Vagina (tissue), 2 donors: ENCODE measurements at regions not wholly inside any gene's neighbourhood (a gene's known extent, or its start where the extent isn't known, plus 50 kb on each side); places are given as distances from the start of the nearest gene placed in this dataset.
"Not testable (repeated sequence)": the region's sequence is repeated elsewhere in the genome, so short reads cannot be mapped to it uniquely, and the experiment has no call there.

Source experiments
- DNase-seq, 2 donors: peaks; one replicate each; pipeline ENCODE4 v3.0.0-alpha.2; 2017; ENCODE audit errors: extremely low spot score in 2 of 2
- H3K27ac ChIP-seq: fragments of 200-600 bp; sonication (generic); one replicate; pipeline ENCODE4 v1.5.1; 2019
- H3K27me3 ChIP-seq: fragments of 200-600 bp; sonication (generic); one replicate; pipeline ENCODE4 v1.5.1; 2019
- H3K36me3 ChIP-seq, 2 donors: fragments of 200-600 bp; sonication (generic); one replicate each; pipeline ENCODE4 v1.5.1; 2017 to 2019
- H3K4me1 ChIP-seq: fragments of 200-600 bp; sonication (generic); one replicate; pipeline ENCODE4 v1.5.1; 2019
- H3K4me3 ChIP-seq, 2 donors: fragments of 200-600 bp; sonication (generic); 1 replicate in 1 of 2; 2 replicates in 1 of 2; pipeline ENCODE4 v1.5.1; 2016 to 2019
- H3K9me3 ChIP-seq: fragments of 200-600 bp; sonication (generic); one replicate; pipeline ENCODE4 v1.5.1; 2019
- CTCF ChIP-seq, 3 experiments: fragments of 450-650 bp in 2 of 3; fragments of 200-600 bp in 1 of 3; sonication (generic) in 1 of 3; IDR thresholded peaks; one replicate each; pipeline ENCODE4 v1.5.1; 2017 to 2019; ENCODE audit warnings: antibody characterized with exemption in 3 of 3, mild to moderate bottlenecking in 2 of 3, moderate library complexity in 2 of 3
- POLR2A ChIP-seq, 2 donors: fragments of 450-650 bp; IDR thresholded peaks; one replicate each; pipeline ENCODE4 v1.6.1; 2017; ENCODE audit warnings: antibody characterized with exemption in 2 of 2, mild to moderate bottlenecking in 2 of 2, moderate library complexity in 2 of 2
- POLR2AphosphoS5 ChIP-seq, 2 donors: sonication (generic); formaldehyde crosslinking; IDR thresholded peaks; one replicate each; pipeline ENCODE4 v1.9.0; 2017; ENCODE audit warnings: antibody characterized with exemption in 2 of 2, mild to moderate bottlenecking in 2 of 2, low read depth in 1 of 2; ENCODE audit not compliant: insufficient read depth in 1 of 2
- intact Hi-C: fragments of 100-400 bp; cut with DNase I; formaldehyde crosslinking; loops from one replicate; pipeline ENCODE4 v1.15.1; 2023

- intact Hi-C loops: no loop called here
- H3K27ac ChIP-seq: no peak overlapping the region
Observed at GRCh38 chr9:78144663-78145377, 91.1 kb upstream of the CEP78 start.

GRCh38 chr9:78144008-78144381, 91.9 kb upstream of the CEP78 start:
- H3K4me1 ChIP-seq: no peaks in the 10 kb centered on the region
- H3K36me3 ChIP-seq: no peaks in the 10 kb centered on the region
- no peaks in the 10 kb centered on the region for H3K27me3 ChIP-seq
- H3K9me3 ChIP-seq: no peaks in the 10 kb centered on the region
- TF ChIP-seq POLR2A (IDR thresholded peaks at IDR 0.05) (no peak), CTCF (IDR thresholded peaks at IDR 0.05) (no peak), POLR2AphosphoS5 (IDR thresholded peaks at IDR 0.05; ENCODE audit: insufficient read depth in 1 of 2, low read depth in 1 of 2) (no peak)
- H3K27ac ChIP-seq: no peak overlapping the region
- intact Hi-C loops: no loop called here
- no peak for DNase-seq
- H3K4me3 ChIP-seq: no peak overlapping the region

More at GRCh38 chr9:78144663-78145377, 91.1 kb upstream of the CEP78 start:
- no peaks in the 10 kb centered on the region for H3K9me3 ChIP-seq
- no peak for DNase-seq
- no peak overlapping the region for H3K4me3 ChIP-seq
- no peaks in the 10 kb centered on the region for H3K27me3 ChIP-seq
- H3K36me3 ChIP-seq: no peaks in the 10 kb centered on the region
- H3K4me1 ChIP-seq: no peaks in the 10 kb centered on the region
- TF ChIP-seq CTCF (IDR thresholded peaks at IDR 0.05) (no peak), POLR2AphosphoS5 (IDR thresholded peaks at IDR 0.05; ENCODE audit: insufficient read depth in 1 of 2, low read depth in 1 of 2) (no peak), POLR2A (IDR thresholded peaks at IDR 0.05) (no peak)

GRCh38 chr9:78143281-78144007, 92.4 kb upstream of the CEP78 start:
- intact Hi-C loops: no loop called here
- no peak overlapping the region for H3K27ac ChIP-seq
- no peak overlapping the region for H3K4me3 ChIP-seq
- TF ChIP-seq POLR2AphosphoS5 (IDR thresholded peaks at IDR 0.05; ENCODE audit: insufficient read depth in 1 of 2, low read depth in 1 of 2) (no peak), POLR2A (IDR thresholded peaks at IDR 0.05) (no peak), CTCF (IDR thresholded peaks at IDR 0.05) (no peak)
- no peaks in the 10 kb centered on the region for H3K9me3 ChIP-seq
- H3K27me3 ChIP-seq: no peaks in the 10 kb centered on the region
- no peaks in the 10 kb centered on the region for H3K36me3 ChIP-seq
- DNase-seq: no peak
- no peaks in the 10 kb centered on the region for H3K4me1 ChIP-seq

GRCh38 chr9:78142264-78142663, 93.6 kb upstream of the CEP78 start:
- H3K36me3 ChIP-seq, H3K9me3 ChIP-seq, H3K4me1 ChIP-seq, intact Hi-C loops, H3K27me3 ChIP-seq, H3K4me3 ChIP-seq, H3K27ac ChIP-seq, DNase-seq: not testable (repeated sequence)

GRCh38 chr9:78133751-78134150, 102.1 kb upstream of the CEP78 start:
- intact Hi-C loops: no loop called here
- H3K4me1 ChIP-seq: no peaks in the 10 kb centered on the region
- TF ChIP-seq CTCF (IDR thresholded peaks at IDR 0.05) (no peak), POLR2AphosphoS5 (IDR thresholded peaks at IDR 0.05; ENCODE audit: insufficient read depth in 1 of 2, low read depth in 1 of 2) (no peak), POLR2A (IDR thresholded peaks at IDR 0.05) (no peak)
- no peak overlapping the region for H3K4me3 ChIP-seq
- H3K9me3 ChIP-seq: no peaks in the 10 kb centered on the region
- DNase-seq: no peak
- no peaks in the 10 kb centered on the region for H3K27me3 ChIP-seq
- H3K27ac ChIP-seq: no peak overlapping the region
- H3K36me3 ChIP-seq: no peaks in the 10 kb centered on the region
